ENCODE measurements at regions not wholly inside any gene's neighbourhood (a gene's known extent, or its start where the extent isn't known, plus 50 kb on each side); places are given as distances from the start of the nearest gene placed in this dataset.

DNA sequence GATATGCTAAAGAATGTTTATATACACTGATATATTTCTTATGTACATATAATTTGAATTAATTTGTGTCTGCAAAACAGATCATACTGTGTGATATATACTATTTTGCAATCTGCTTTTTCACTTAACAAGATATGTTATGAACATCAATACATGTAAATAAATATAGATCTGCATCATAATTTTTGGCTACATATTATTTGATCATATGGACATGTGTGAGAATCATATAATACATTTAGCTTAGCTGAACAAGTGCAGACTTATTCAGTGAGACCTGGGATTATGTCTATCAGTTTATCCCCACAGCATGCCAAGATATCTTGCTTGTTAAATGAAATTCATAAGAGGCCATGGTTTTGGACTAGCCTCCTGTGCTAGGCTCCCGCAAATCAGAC, 474.3 kb downstream of the ARHGEF28 start:
- DNase-seq (ENCODE audit: low read depth) = no peak

- no peak for DNase-seq (ENCODE audit: low read depth)
Observed at GRCh38 chr5:74099538-74100267, 473.7 kb downstream of the ARHGEF28 start.

- no peak for DNase-seq (ENCODE audit: low read depth)
Observed at GRCh38 chr5:74098941-74099340, 472.9 kb downstream of the ARHGEF28 start.

GRCh38 chr5:74098456-74098855, 472.5 kb downstream of the ARHGEF28 start:
- DNase-seq (ENCODE audit: low read depth) = no peak

DNA sequence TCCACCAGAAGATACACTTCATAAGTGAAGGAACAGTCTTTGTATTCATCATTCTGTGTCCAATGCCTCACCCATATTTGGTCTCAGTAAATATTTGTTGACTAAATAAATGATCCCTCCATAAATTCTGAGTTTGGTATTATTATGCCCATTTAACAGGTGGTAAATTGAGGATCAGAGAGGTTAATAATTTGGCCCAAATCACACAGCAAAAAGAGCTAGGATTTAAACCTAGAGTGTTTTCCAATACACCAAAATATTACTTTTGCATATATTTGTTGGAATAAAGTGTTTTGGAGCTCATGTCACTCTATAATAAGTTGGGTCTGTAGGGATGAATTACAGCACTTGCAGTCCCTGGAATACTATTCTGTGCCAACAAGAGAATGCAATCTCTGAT, 470.3 kb downstream of the ARHGEF28 start:
- no peak for DNase-seq (ENCODE audit: low read depth)

GRCh38 chr5:74095871-74096270, 469.9 kb downstream of the ARHGEF28 start:
- no peak for DNase-seq (ENCODE audit: low read depth)

GRCh38 chr5:74094782-74095108, 468.7 kb downstream of the ARHGEF28 start:
- DNase-seq (ENCODE audit: low read depth) = peak; percentile 28

DNA sequence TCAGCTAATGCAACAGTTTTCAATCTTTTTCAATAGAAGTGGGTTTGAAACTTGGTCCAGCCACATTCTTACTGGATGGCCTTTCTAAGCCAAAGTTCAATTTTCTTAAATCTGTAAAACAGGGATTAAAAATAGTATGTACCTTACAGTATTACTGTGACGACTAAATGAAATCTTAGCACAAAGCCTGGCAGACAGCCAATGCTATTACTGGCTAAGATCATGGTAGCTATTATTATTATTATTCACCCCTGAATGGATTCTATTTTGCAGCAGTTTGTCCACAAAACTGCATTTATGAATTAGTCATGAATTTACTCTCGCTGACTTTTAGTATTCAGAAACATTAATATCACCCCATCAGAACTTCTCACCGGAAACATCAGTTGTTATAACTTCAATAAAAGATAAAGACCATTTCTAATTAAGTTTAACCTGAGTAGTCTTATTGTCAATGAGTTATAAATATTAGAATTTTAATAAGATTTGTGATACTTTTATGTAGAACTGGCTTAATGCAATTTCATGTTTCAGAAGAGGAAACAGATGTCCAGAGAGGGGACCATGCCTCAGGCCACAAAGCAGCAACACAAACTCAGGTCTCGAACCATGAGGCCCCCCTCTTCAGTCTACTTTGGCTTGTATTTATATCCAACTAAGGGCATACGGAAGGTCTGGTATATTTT, 468.2 kb downstream of the ARHGEF28 start:
- peak; percentile 45 for DNase-seq (ENCODE audit: low read depth)

- no peak for DNase-seq (ENCODE audit: low read depth)
Observed at GRCh38 chr5:74093561-74093960, 467.6 kb downstream of the ARHGEF28 start.

DNA sequence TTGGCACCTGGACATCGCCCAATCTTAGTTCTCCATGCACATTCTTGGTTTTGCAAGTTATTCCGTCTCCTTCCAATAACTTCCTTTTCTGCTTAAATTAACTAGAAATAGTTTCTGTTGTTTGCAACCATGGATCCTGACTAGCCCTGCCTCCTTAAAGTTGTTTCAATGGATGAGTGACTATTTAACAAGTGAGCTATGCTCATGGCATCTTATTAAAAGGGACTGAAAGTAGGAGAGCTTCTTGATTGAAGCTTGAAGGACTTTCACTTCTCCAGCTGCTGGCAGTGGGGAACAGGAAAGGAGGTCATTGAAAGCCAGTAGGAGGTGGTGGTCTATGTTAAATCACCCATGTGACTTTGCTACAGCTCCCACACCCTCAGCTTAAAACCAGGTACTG, 466.8 kb downstream of the ARHGEF28 start:
- DNase-seq (ENCODE audit: low read depth) = no peak

DNA sequence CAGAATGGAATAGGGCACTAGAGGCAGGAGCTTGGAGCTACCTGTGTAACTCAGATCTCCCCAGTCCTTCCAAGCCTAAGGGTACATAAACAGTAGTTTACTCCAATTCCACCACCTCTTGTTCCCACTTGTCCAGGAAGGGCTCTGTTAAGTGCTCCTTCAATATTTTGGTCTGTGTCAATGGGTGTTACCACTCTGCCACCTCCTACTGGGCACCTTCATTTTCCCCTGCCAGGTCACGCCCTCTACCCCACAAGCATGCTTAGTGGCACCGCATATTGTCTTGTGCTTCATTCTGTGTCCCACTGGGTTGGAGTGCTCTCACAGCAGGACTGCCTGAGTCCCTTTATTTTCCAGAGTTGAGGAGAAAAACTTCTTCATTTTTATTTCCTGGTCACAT, 459.8 kb downstream of the ARHGEF28 start:
- no peak for DNase-seq (ENCODE audit: low read depth)

- no peak for DNase-seq (ENCODE audit: low read depth)
Observed at GRCh38 chr5:74085186-74085585, 459.2 kb downstream of the ARHGEF28 start.

DNA sequence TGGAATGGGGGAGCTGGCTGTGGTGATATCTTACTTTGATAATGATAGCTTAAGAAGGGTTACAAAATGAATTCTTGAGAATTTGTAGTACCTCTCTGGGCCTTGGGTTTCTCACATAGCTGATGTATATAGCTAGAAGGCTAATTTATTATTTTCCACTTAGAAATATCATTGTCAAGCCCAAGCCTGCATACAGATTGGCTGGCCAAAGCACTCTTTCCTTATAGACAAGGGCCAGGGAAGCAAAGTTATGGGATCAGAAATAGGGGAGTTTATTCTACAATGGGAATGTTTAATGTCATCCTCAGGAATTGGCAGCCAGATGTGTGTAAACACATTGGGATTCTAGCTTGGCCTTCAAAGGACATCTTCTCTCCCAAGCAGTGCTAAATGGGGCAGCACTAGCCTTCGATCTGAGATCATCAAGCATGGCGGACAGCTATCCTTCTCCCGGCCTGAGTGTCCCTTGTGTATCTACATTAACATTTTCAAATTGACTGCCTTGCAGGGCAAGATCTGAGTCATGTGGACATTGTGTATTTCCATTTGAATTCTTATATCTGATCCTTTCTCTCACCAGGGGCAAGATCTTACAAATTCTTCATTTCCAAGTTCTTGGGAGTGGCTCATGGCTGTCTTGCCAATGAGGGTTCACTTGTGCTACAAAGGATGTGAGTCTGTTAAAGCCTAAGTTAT, 457.2 kb downstream of the ARHGEF28 start:
- no peak for DNase-seq (ENCODE audit: low read depth)

DNA sequence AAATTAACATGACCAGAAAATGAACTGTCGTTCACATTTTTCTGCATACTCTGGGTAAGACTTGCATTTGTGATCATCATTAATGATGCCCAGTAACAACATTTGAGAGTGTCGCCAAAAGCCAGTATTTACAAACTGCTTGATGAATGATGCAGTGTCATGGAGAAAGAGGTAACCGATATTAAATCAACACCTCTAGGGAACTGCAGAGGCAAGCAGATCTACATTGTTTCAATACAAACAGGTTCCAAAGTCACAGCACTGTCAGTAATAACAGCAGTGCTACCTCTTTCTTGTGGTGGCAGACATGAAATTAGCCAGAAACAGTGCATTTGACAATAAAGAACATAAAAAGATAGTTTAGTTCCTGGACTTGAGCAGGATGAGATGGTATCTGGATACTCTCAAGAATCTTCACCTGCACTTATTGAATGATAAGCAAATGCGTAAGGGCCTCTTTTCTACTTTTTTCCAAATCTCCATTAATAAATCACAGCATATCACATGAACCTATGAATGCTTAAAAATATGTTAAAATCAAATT, 456.6 kb downstream of the ARHGEF28 start:
- DNase-seq (ENCODE audit: low read depth) = no peak

DNA sequence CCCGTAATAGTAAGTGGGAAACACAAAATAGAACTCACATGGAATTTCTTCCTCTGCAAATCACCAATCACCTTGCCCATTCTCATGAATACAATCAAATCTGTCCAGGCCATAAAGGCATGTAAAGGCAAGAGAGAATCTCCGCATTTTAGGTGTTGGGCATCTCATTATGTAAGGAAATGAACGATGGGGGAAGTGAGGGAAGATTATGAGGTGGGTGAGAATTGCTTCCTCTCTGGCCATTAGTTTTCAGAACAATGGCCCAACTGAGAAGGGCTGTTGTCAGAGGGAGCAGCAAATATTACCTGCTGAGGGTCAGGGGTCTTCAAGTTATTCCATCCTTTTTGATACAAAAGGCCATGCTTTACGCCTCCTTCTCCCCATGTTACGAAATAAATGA, 455.1 kb downstream of the ARHGEF28 start:
- DNase-seq (ENCODE audit: low read depth) = no peak

GRCh38 chr5:74079971-74080556, 454.1 kb downstream of the ARHGEF28 start:
- no peak for DNase-seq (ENCODE audit: low read depth)

GRCh38 chr5:74075501-74076484, 449.8 kb downstream of the ARHGEF28 start:
- DNase-seq (ENCODE audit: low read depth) = no peak

- DNase-seq (ENCODE audit: low read depth) = no peak
Observed at GRCh38 chr5:74074111-74074510, 448.1 kb downstream of the ARHGEF28 start.

- no peak for DNase-seq (ENCODE audit: low read depth)
Observed at GRCh38 chr5:74073257-74073656, 447.3 kb downstream of the ARHGEF28 start.

DNA sequence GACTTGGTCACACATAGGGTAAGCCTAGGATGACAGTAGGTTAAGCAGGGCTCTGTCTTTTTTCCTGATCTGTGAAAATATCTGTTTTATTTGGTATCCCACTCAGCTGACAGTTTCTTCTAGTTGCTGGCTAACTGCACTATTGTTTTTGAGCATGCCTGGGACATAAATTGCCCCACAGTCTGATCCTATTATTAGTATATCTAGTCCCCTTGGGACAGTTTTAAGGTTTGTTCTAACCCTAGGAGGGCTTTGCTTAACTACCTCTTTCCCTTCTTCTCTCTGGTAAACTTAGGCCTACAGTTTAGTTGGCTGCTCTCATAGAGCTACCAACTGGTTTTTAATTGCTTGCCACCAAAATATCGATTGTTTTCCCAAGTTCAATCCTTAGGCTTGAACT, 446.6 kb downstream of the ARHGEF28 start:
- no peak for DNase-seq (ENCODE audit: low read depth)

GRCh38 chr5:74070766-74071165, 444.8 kb downstream of the ARHGEF28 start:
- DNase-seq (ENCODE audit: low read depth) = peak; percentile 38
